ENCODE measurements at regions not wholly inside any gene's neighbourhood (a gene's known extent, or its start where the extent isn't known, plus 50 kb on each side); places are given as distances from the start of the nearest gene placed in this dataset.

- in situ Hi-C loops (cut with MboI; ENCODE audit: low sequenced_read_pairs) (no loop called here), dilution Hi-C loops (cut with HindIII; ENCODE audit: low sequenced_read_pairs, unreplicated experiment) (no loop called here), intact Hi-C loops (cut with micrococcal nuclease) (no loop called here)
- Histone ChIP-seq H3K27me3 (ENCODE audit: control insufficient read depth, insufficient read depth, low read length) (peaks cover 46% of the 10 kb centered on the region), H3K79me1 (ENCODE audit: low read depth in 1 of 2, low read length in 2 of 2) (no peaks in the 10 kb centered on the region), H2AK9ac (replicated peaks; ENCODE audit: low read depth, low read length, poor library complexity) (no peak overlapping the region), H3K27ac (ENCODE audit: insufficient read depth, low read length) (no peak overlapping the region), H2BK15ac (ENCODE audit: low read depth, low read length) (no peak overlapping the region), H2BK5ac (ENCODE audit: low read depth, low read length, poor library complexity, severe bottlenecking) (no peak overlapping the region), H4K20me1 (ENCODE audit: insufficient read depth, low read length) (no peaks in the 10 kb centered on the region), H2AK5ac (ENCODE audit: low read depth, low read length) (no peak overlapping the region), H3K23ac (ENCODE audit: low read depth, low read length) (no peak overlapping the region), H3K9me3 (ENCODE audit: control insufficient read depth, insufficient read depth, low read length) (no peaks in the 10 kb centered on the region; the same call in 1 of the 2 replicates), H3K56ac (ENCODE audit: extremely low read depth, insufficient read depth, low read length) (no peak overlapping the region), H3K9me1 (ENCODE audit: insufficient read depth, low read length) (no peaks in the 10 kb centered on the region), H2BK120ac (ENCODE audit: low read depth, low read length) (no peak overlapping the region), H3K4ac (ENCODE audit: low read depth, low read length) (no peak overlapping the region), H4K5ac (ENCODE audit: low read depth, low read length) (no peak overlapping the region), H3K4me2 (ENCODE audit: low read depth, low read length) (no peak overlapping the region), H3K4me3 (ENCODE audit: insufficient read depth, low read depth, low read length) (no peak overlapping the region), H3K36me3 (ENCODE audit: control insufficient read depth, insufficient read depth, low read length) (no peaks in the 10 kb centered on the region), H2BK20ac (ENCODE audit: low read depth, low read length) (no peak overlapping the region), H3K14ac (replicated peaks; ENCODE audit: low read depth, low read length) (no peak overlapping the region), H4K8ac (ENCODE audit: low read depth in 2 of 2, low read length in 2 of 2) (no peak overlapping the region), H2AFZ (replicated peaks; ENCODE audit: low read length, poor library complexity) (no peak overlapping the region), H3K18ac (ENCODE audit: low read depth, low read length) (no peak overlapping the region), H3K9ac (ENCODE audit: low read depth, low read length) (no peak overlapping the region), H4K91ac (ENCODE audit: insufficient read depth, low read depth, low read length) (no peak overlapping the region), H3K4me1 (ENCODE audit: control insufficient read depth, insufficient read depth, low read length) (no peaks in the 10 kb centered on the region)
- ChIA-PET CTCF (no interaction called here), POLR2A (ENCODE audit: unreplicated experiment) (interaction anchor here (0.6 kb wide), 1 partner anchor 14 kb away, joined by 3 read pairs; no protein-coding TSS in a partner anchor)
- ATAC-seq (ENCODE audit: low read depth) (no peak), DNase-seq (no peak)
- no TSS peak for BruUV-seq (replicated peaks)
- TF ChIP-seq BHLHE40 (IDR thresholded peaks at IDR 0.05; ENCODE audit: low read depth, low read length) (no peak), CEBPB (IDR thresholded peaks at IDR 0.05; ENCODE audit: low read depth, low read length) (no peak), RAD21 (IDR thresholded peaks at IDR 0.05; ENCODE audit: low read length) (no peak), RFX5 (IDR thresholded peaks at IDR 0.05; ENCODE audit: low read depth, low read length) (no peak), MAFK (IDR thresholded peaks at IDR 0.05; ENCODE audit: low read depth, low read length) (no peak), USF2 (IDR thresholded peaks at IDR 0.05; ENCODE audit: low read depth, low read length) (no peak), RCOR1 (IDR thresholded peaks at IDR 0.05; ENCODE audit: insufficient replicate concordance, low read length) (no peak), CHD1 (IDR thresholded peaks at IDR 0.05; ENCODE audit: low read depth, low read length) (no peak), POLR2A (IDR thresholded peaks at IDR 0.05; ENCODE audit: low read depth, low read length) (no peak), FOS (IDR thresholded peaks at IDR 0.05; ENCODE audit: low read depth, low read length) (no peak), NFE2L2 (IDR thresholded peaks at IDR 0.05; ENCODE audit: low read depth, low read length) (no peak), MXI1 (IDR thresholded peaks at IDR 0.05; ENCODE audit: borderline replicate concordance, low read depth, low read length) (no peak), ELK1 (IDR thresholded peaks at IDR 0.05; ENCODE audit: borderline replicate concordance, low read depth, low read length) (no peak), SMC3 (IDR thresholded peaks at IDR 0.05; ENCODE audit: low read depth, low read length) (no peak), MAZ (IDR thresholded peaks at IDR 0.05; ENCODE audit: borderline replicate concordance, low read depth, low read length) (no peak)
- TF ChIP-seq, protein P1, sequence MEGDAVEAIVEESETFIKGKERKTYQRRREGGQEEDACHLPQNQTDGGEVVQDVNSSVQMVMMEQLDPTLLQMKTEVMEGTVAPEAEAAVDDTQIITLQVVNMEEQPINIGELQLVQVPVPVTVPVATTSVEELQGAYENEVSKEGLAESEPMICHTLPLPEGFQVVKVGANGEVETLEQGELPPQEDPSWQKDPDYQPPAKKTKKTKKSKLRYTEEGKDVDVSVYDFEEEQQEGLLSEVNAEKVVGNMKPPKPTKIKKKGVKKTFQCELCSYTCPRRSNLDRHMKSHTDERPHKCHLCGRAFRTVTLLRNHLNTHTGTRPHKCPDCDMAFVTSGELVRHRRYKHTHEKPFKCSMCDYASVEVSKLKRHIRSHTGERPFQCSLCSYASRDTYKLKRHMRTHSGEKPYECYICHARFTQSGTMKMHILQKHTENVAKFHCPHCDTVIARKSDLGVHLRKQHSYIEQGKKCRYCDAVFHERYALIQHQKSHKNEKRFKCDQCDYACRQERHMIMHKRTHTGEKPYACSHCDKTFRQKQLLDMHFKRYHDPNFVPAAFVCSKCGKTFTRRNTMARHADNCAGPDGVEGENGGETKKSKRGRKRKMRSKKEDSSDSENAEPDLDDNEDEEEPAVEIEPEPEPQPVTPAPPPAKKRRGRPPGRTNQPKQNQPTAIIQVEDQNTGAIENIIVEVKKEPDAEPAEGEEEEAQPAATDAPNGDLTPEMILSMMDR (conservative IDR thresholded peaks at IDR 0.05; ENCODE audit: low read depth, low read length), result no peak
These were observed 72.0 kb upstream of the USP47 start for GRCh38 chr11:11769782-11770181.

Measured in IMR-90 (cell line).